Tongue (tissue), 1 donor: ENCODE measurements at regions not wholly inside any gene's neighbourhood (a gene's known extent, or its start where the extent isn't known, plus 50 kb on each side); places are given as distances from the start of the nearest gene placed in this dataset.

Source experiments
- DNase-seq: peaks from one replicate; pipeline ENCODE4 v3.0.0-alpha.2; 2015

- no peak for DNase-seq
Measured at GRCh38 chr5:4319478-4320128, 724.0 kb downstream of the IRX1 start.

- no peak for DNase-seq
Measured at GRCh38 chr5:4330327-4330726, 734.7 kb downstream of the IRX1 start.

- DNase-seq = no peak
Measured at GRCh38 chr5:4335078-4335477, 739.4 kb downstream of the IRX1 start.

GRCh38 chr5:4337519-4337918, 741.9 kb downstream of the IRX1 start:
- DNase-seq = no peak

GRCh38 chr5:4339949-4340348, 744.3 kb downstream of the IRX1 start:
- DNase-seq = no peak

- DNase-seq = no peak
Measured at GRCh38 chr5:4345850-4346249, 750.2 kb downstream of the IRX1 start.

- no peak for DNase-seq
Measured at GRCh38 chr5:4348423-4348822, 752.8 kb downstream of the IRX1 start.

- DNase-seq = no peak
Measured at GRCh38 chr5:4348919-4349318, 753.3 kb downstream of the IRX1 start.

- no peak for DNase-seq
Measured at GRCh38 chr5:4356201-4356600, 760.6 kb downstream of the IRX1 start.

- no peak for DNase-seq
Measured at GRCh38 chr5:4359847-4360246, 764.2 kb downstream of the IRX1 start.

- DNase-seq = no peak
Measured at GRCh38 chr5:4361753-4362152, 766.1 kb downstream of the IRX1 start.

GRCh38 chr5:4362411-4362810, 766.8 kb downstream of the IRX1 start:
- DNase-seq = no peak

GRCh38 chr5:4363045-4363444, 767.4 kb downstream of the IRX1 start:
- no peak for DNase-seq

- DNase-seq = no peak
Measured at GRCh38 chr5:4366628-4367027, 771.0 kb downstream of the IRX1 start.

- peak; percentile 8 for DNase-seq
Measured at GRCh38 chr5:4370218-4370617, 769.9 kb upstream of the ADAMTS16 start.

GRCh38 chr5:4372481-4372880, 767.6 kb upstream of the ADAMTS16 start:
- no peak for DNase-seq

- DNase-seq = no peak
Measured at GRCh38 chr5:4373051-4373820, 766.9 kb upstream of the ADAMTS16 start.

- DNase-seq = no peak
Measured at GRCh38 chr5:4374866-4375265, 765.3 kb upstream of the ADAMTS16 start.

GRCh38 chr5:4375640-4376039, 764.5 kb upstream of the ADAMTS16 start:
- DNase-seq = no peak

- no peak for DNase-seq
Measured at GRCh38 chr5:4383102-4383501, 757.0 kb upstream of the ADAMTS16 start.

GRCh38 chr5:4383518-4384198, 756.5 kb upstream of the ADAMTS16 start:
- DNase-seq = no peak

GRCh38 chr5:4384649-4385048, 755.5 kb upstream of the ADAMTS16 start:
- no peak for DNase-seq

GRCh38 chr5:4386152-4386551, 754.0 kb upstream of the ADAMTS16 start:
- DNase-seq = no peak

- DNase-seq = no peak
Measured at GRCh38 chr5:4387290-4387689, 752.8 kb upstream of the ADAMTS16 start.
